Prostate gland (tissue), 2 donors: ENCODE measurements at regions not wholly inside any gene's neighbourhood (a gene's known extent, or its start where the extent isn't known, plus 50 kb on each side); places are given as distances from the start of the nearest gene placed in this dataset.

Source experiments
- CTCF ChIP-seq, 4 experiments: fragments of 200-600 bp in 2 of 4; fragments of 450-650 bp in 2 of 4; sonication (generic) in 2 of 4; IDR thresholded peaks; 1 replicate in 3 of 4; 2 replicates in 1 of 4; pipeline ENCODE4 v1.5.1; 2016 to 2019; ENCODE audit warnings: antibody characterized with exemption in 4 of 4, mild to moderate bottlenecking in 2 of 4, moderate library complexity in 2 of 4
- POLR2A ChIP-seq: fragments of 450-650 bp; IDR thresholded peaks from one replicate; pipeline ENCODE4 v1.6.1; 2016; ENCODE audit warnings: antibody characterized with exemption, mild to moderate bottlenecking
- POLR2AphosphoS5 ChIP-seq: sonication (generic); formaldehyde crosslinking; IDR thresholded peaks from one replicate; pipeline ENCODE4 v1.6.1; 2017; ENCODE audit warnings: antibody characterized with exemption

GRCh38 chr3:155010416-155010815 is 69.7 kb upstream of the MME start:
- TF ChIP-seq CTCF (IDR thresholded peaks at IDR 0.05) (no peak), POLR2A (no peak), POLR2AphosphoS5 (no peak)
